ENCODE measurements at regions not wholly inside any gene's neighbourhood (a gene's known extent, or its start where the extent isn't known, plus 50 kb on each side); places are given as distances from the start of the nearest gene placed in this dataset.

- H3K4me2 ChIP-seq (ENCODE audit: insufficient read depth, low read length): no peak overlapping the region
- H3K9me3 ChIP-seq (replicated peaks; ENCODE audit: control insufficient read depth, insufficient read depth, low read length): no peaks in the 10 kb centered on the region
- ChIA-PET POLR2A (no interaction called here), CTCF (no interaction called here)
- BruUV-seq (replicated peaks): no TSS peak
- no peak overlapping the region for H3K9ac ChIP-seq (replicated peaks; ENCODE audit: extremely low read depth, insufficient read depth, low read length)
- H3K79me2 ChIP-seq (ENCODE audit: control insufficient read depth, insufficient read depth, low read length): no peaks in the 10 kb centered on the region
- no peak for DNase-seq (ENCODE audit: low read depth, low spot score)
- H3K27me3 ChIP-seq (ENCODE audit: control insufficient read depth in 2 of 2, insufficient read depth in 2 of 2, low read length in 2 of 2): no peaks in the 10 kb centered on the region
- TF ChIP-seq CTCF (IDR thresholded peaks at IDR 0.05; ENCODE audit: extremely low read depth in 1 of 2, insufficient read depth in 1 of 2, low read depth in 1 of 2, low read length in 2 of 2) (no peak), POLR2A (IDR thresholded peaks at IDR 0.05; ENCODE audit: low read depth, low read length) (no peak), JUN (IDR thresholded peaks at IDR 0.05; ENCODE audit: borderline replicate concordance, insufficient read depth, insufficient read length, low read depth) (no peak), FOS (IDR thresholded peaks at IDR 0.05; ENCODE audit: borderline replicate concordance, insufficient read depth, low read length) (no peak), MAX (IDR thresholded peaks at IDR 0.05; ENCODE audit: insufficient read depth, insufficient read length) (no peak), GATA2 (IDR thresholded peaks at IDR 0.05; ENCODE audit: insufficient read depth, insufficient read length, low read depth, low read length) (no peak), EZH2 (IDR thresholded peaks at IDR 0.05; ENCODE audit: borderline replicate concordance, low read depth, low read length, severe bottlenecking) (no peak), POLR2AphosphoS5 (IDR thresholded peaks at IDR 0.05; ENCODE audit: insufficient read depth, low read depth, low read length) (no peak)
- no peaks in the 10 kb centered on the region for H3K9me1 ChIP-seq (replicated peaks; ENCODE audit: control insufficient read depth, extremely low read depth, insufficient read depth, low read length)
- no peaks in the 10 kb centered on the region for H3K36me3 ChIP-seq (ENCODE audit: control insufficient read depth in 2 of 2, extremely low read depth in 1 of 2, insufficient read depth in 2 of 2, low read length in 2 of 2)
- no peaks in the 10 kb centered on the region for H4K20me1 ChIP-seq (replicated peaks; ENCODE audit: control insufficient read depth, extremely low read depth, insufficient read depth, low read length)
- dilution Hi-C loops (cut with MboI; ENCODE audit: extremely low pct_ligation_motif_present, low sequenced_read_pairs): no loop called here
- no peaks in the 10 kb centered on the region for H3K4me1 ChIP-seq (ENCODE audit: control insufficient read depth, extremely low read depth, insufficient read depth, low read length)
- no peak overlapping the region for H2AFZ ChIP-seq (ENCODE audit: low read depth, low read length)
- H3K27ac ChIP-seq (ENCODE audit: insufficient read depth, low read depth, low read length): no peak overlapping the region
- intact Hi-C loops (cut with micrococcal nuclease): no loop called here
- FAIRE-seq: no peak
- no peak overlapping the region for H3K4me3 ChIP-seq (replicated peaks in 1 of 3; ENCODE audit: insufficient read depth in 1 of 3, low read depth in 1 of 3, low read length in 3 of 3)
Measured at GRCh38 chr13:81637457-81637856, 1296.5 kb upstream of the SPRY2 start.

All from endothelial cell of umbilical vein (primary cell).